ENCODE measurements at regions not wholly inside any gene's neighbourhood (a gene's known extent, or its start where the extent isn't known, plus 50 kb on each side); places are given as distances from the start of the nearest gene placed in this dataset.

GRCh38 chr16:22727285-22728166, 86.4 kb upstream of the HS3ST2 start:
- Histone ChIP-seq H4K91ac (ENCODE audit: low read depth, low read length) (no peak overlapping the region), H3K14ac (ENCODE audit: low read length) (no peak overlapping the region), H3K79me2 (ENCODE audit: control insufficient read depth, insufficient read depth, low read length, poor library complexity) (no peaks in the 10 kb centered on the region), H2BK5ac (ENCODE audit: low read depth, low read length, poor library complexity) (no peak overlapping the region), H3K9ac (ENCODE audit: low read length) (no peak overlapping the region), H3K4me1 (ENCODE audit: control insufficient read depth in 1 of 2, insufficient read depth in 2 of 2, low read length in 2 of 2) (no peaks in the 10 kb centered on the region), H3K23ac (ENCODE audit: low read length) (no peak overlapping the region), H2AK5ac (ENCODE audit: low read length) (no peak overlapping the region), H2AFZ (ENCODE audit: insufficient read depth, low read length, poor library complexity) (no peak overlapping the region), H3K36me3 (ENCODE audit: control insufficient read depth in 1 of 2, insufficient read depth in 2 of 2, low read length in 2 of 2) (no peaks in the 10 kb centered on the region), H3K4me2 (ENCODE audit: low read length) (no peak overlapping the region), H3K27me3 (ENCODE audit: insufficient read depth, low read length) (no peaks in the 10 kb centered on the region), H3K4ac (ENCODE audit: low read depth, low read length) (no peak overlapping the region), H4K12ac (ENCODE audit: low read depth, low read length) (no peak overlapping the region), H3K27ac (ENCODE audit: low read depth, low read length) (no peak overlapping the region), H4K8ac (ENCODE audit: low read depth, low read length) (no peak overlapping the region), H3K79me1 (ENCODE audit: low read length) (no peaks in the 10 kb centered on the region), H2BK120ac (ENCODE audit: insufficient read depth, low read length, poor library complexity) (no peak overlapping the region), H3K18ac (ENCODE audit: low read length) (no peak overlapping the region), H3K4me3 (ENCODE audit: low read depth, low read length) (no peak overlapping the region), H2BK12ac (ENCODE audit: low read length) (no peak overlapping the region), H3K9me3 (ENCODE audit: insufficient read depth, low read depth, low read length) (peaks cover 2% of the 10 kb centered on the region)
- WGBS (ENCODE audit: extremely low coverage, insufficient coverage, insufficient read length), result no CpG with 5 or more reads among the region's 10 CpGs
- no peak for DNase-seq

- no peak overlapping the region for H3K4ac ChIP-seq (ENCODE audit: low read depth, low read length)
- H2AK5ac ChIP-seq (ENCODE audit: low read length), result no peak overlapping the region
- H2BK120ac ChIP-seq (ENCODE audit: insufficient read depth, low read length, poor library complexity), result no peak overlapping the region
- H2AFZ ChIP-seq (ENCODE audit: insufficient read depth, low read length, poor library complexity), result no peak overlapping the region
- H4K8ac ChIP-seq (ENCODE audit: low read depth, low read length), result no peak overlapping the region
- H3K79me2 ChIP-seq (ENCODE audit: control insufficient read depth, insufficient read depth, low read length, poor library complexity), result no peaks in the 10 kb centered on the region
- no peak overlapping the region for H3K9ac ChIP-seq (ENCODE audit: low read length)
- H3K27me3 ChIP-seq (ENCODE audit: insufficient read depth, low read length), result no peaks in the 10 kb centered on the region
- no peak for DNase-seq
- H3K23ac ChIP-seq (ENCODE audit: low read length), result no peak overlapping the region
- H3K18ac ChIP-seq (ENCODE audit: low read length), result no peak overlapping the region
- no peak overlapping the region for H3K4me3 ChIP-seq (ENCODE audit: low read depth, low read length)
- no peaks in the 10 kb centered on the region for H3K36me3 ChIP-seq (ENCODE audit: control insufficient read depth in 1 of 2, insufficient read depth in 2 of 2, low read length in 2 of 2)
- H2BK12ac ChIP-seq (ENCODE audit: low read length), result no peak overlapping the region
- no CpG with 5 or more reads among the region's 4 CpGs for WGBS (ENCODE audit: extremely low coverage, insufficient coverage, insufficient read length)
- H3K27ac ChIP-seq (ENCODE audit: low read depth, low read length), result no peak overlapping the region
- no peak overlapping the region for H2BK5ac ChIP-seq (ENCODE audit: low read depth, low read length, poor library complexity)
- H4K91ac ChIP-seq (ENCODE audit: low read depth, low read length), result no peak overlapping the region
- H3K9me3 ChIP-seq (ENCODE audit: insufficient read depth, low read depth, low read length), result peaks cover 2% of the 10 kb centered on the region
- H3K4me1 ChIP-seq (ENCODE audit: control insufficient read depth in 1 of 2, insufficient read depth in 2 of 2, low read length in 2 of 2), result no peaks in the 10 kb centered on the region
- H4K12ac ChIP-seq (ENCODE audit: low read depth, low read length), result no peak overlapping the region
- H3K4me2 ChIP-seq (ENCODE audit: low read length), result no peak overlapping the region
- no peaks in the 10 kb centered on the region for H3K79me1 ChIP-seq (ENCODE audit: low read length)
- H3K14ac ChIP-seq (ENCODE audit: low read length), result no peak overlapping the region
These were observed 85.7 kb upstream of the HS3ST2 start for GRCh38 chr16:22728167-22728836.

DNA sequence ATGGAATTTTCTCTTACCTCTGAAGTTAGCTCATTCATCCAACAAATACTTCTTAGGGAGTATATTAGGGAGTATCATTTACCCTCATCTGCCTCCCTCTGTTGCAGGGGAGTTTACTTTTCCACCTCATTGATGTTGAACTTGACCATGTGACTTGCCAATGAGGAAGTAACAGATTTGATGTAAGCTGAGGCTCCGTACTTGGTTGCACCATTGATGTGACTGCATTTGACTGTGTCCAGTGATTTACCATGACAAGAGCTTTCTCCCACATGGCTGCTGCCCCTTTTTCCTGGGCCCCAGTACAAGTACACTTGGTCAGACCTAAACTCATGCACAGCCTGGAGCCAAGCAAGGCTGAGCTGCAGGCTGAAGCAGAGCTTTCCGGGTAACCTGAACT, 81.6 kb upstream of the HS3ST2 start:
- Histone ChIP-seq H3K4ac (ENCODE audit: low read depth, low read length) (no peak overlapping the region), H2BK120ac (ENCODE audit: insufficient read depth, low read length, poor library complexity) (no peak overlapping the region), H3K4me2 (ENCODE audit: low read length) (no peak overlapping the region), H3K36me3 (ENCODE audit: control insufficient read depth in 1 of 2, insufficient read depth in 2 of 2, low read length in 2 of 2) (no peaks in the 10 kb centered on the region), H2AFZ (ENCODE audit: insufficient read depth, low read length, poor library complexity) (no peak overlapping the region), H4K12ac (ENCODE audit: low read depth, low read length) (no peak overlapping the region), H2BK5ac (ENCODE audit: low read depth, low read length, poor library complexity) (no peak overlapping the region), H3K18ac (ENCODE audit: low read length) (no peak overlapping the region), H3K79me2 (ENCODE audit: control insufficient read depth, insufficient read depth, low read length, poor library complexity) (no peaks in the 10 kb centered on the region), H2BK12ac (ENCODE audit: low read length) (no peak overlapping the region), H3K14ac (ENCODE audit: low read length) (no peak overlapping the region), H3K9ac (ENCODE audit: low read length) (no peak overlapping the region), H3K4me1 (ENCODE audit: control insufficient read depth in 1 of 2, insufficient read depth in 2 of 2, low read length in 2 of 2) (no peaks in the 10 kb centered on the region), H4K8ac (ENCODE audit: low read depth, low read length) (no peak overlapping the region), H2AK5ac (ENCODE audit: low read length) (no peak overlapping the region), H3K27ac (ENCODE audit: low read depth, low read length) (no peak overlapping the region), H3K9me3 (ENCODE audit: insufficient read depth, low read depth, low read length) (peaks cover 2% of the 10 kb centered on the region), H3K4me3 (ENCODE audit: low read depth, low read length) (no peak overlapping the region), H3K79me1 (ENCODE audit: low read length) (no peaks in the 10 kb centered on the region), H4K91ac (ENCODE audit: low read depth, low read length) (no peak overlapping the region), H3K23ac (ENCODE audit: low read length) (no peak overlapping the region), H3K27me3 (ENCODE audit: insufficient read depth, low read length) (no peaks in the 10 kb centered on the region)
- no CpG with 5 or more reads among the region's 2 CpGs for WGBS (ENCODE audit: extremely low coverage, insufficient coverage, insufficient read length)
- no peak for DNase-seq

DNA sequence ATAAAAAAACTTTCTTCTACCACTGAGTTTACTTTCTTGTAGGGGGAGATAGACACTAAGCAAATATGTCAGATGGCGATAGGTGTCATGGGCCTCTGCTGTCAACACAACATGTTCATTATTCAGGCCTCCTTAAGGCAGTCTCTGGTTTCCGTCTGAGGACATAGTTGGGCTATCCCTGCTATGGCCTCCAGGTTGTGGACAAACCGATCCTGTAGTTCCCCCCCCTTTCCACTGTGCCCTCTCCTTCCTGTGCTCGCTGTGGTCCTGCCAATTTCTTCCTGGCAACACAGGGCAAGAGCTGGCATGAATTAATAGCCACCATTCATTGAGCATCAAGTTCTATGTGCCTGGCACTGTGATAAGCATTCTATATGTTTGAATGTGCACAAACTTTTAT, 81.0 kb upstream of the HS3ST2 start:
- Histone ChIP-seq H3K9me3 (ENCODE audit: insufficient read depth, low read depth, low read length) (peaks cover 2% of the 10 kb centered on the region), H4K8ac (ENCODE audit: low read depth, low read length) (no peak overlapping the region), H3K27ac (ENCODE audit: low read depth, low read length) (no peak overlapping the region), H3K23ac (ENCODE audit: low read length) (no peak overlapping the region), H3K14ac (ENCODE audit: low read length) (no peak overlapping the region), H3K79me2 (ENCODE audit: control insufficient read depth, insufficient read depth, low read length, poor library complexity) (no peaks in the 10 kb centered on the region), H2BK12ac (ENCODE audit: low read length) (no peak overlapping the region), H3K79me1 (ENCODE audit: low read length) (no peaks in the 10 kb centered on the region), H3K36me3 (ENCODE audit: control insufficient read depth in 1 of 2, insufficient read depth in 2 of 2, low read length in 2 of 2) (no peaks in the 10 kb centered on the region), H2BK120ac (ENCODE audit: insufficient read depth, low read length, poor library complexity) (no peak overlapping the region), H3K9ac (ENCODE audit: low read length) (no peak overlapping the region), H3K4me2 (ENCODE audit: low read length) (no peak overlapping the region), H2AK5ac (ENCODE audit: low read length) (no peak overlapping the region), H4K91ac (ENCODE audit: low read depth, low read length) (no peak overlapping the region), H3K4me3 (ENCODE audit: low read depth, low read length) (no peak overlapping the region), H3K18ac (ENCODE audit: low read length) (no peak overlapping the region), H3K4ac (ENCODE audit: low read depth, low read length) (no peak overlapping the region), H3K27me3 (ENCODE audit: insufficient read depth, low read length) (no peaks in the 10 kb centered on the region), H2AFZ (ENCODE audit: insufficient read depth, low read length, poor library complexity) (no peak overlapping the region), H2BK5ac (ENCODE audit: low read depth, low read length, poor library complexity) (no peak overlapping the region), H4K12ac (ENCODE audit: low read depth, low read length) (no peak overlapping the region), H3K4me1 (ENCODE audit: control insufficient read depth in 1 of 2, insufficient read depth in 2 of 2, low read length in 2 of 2) (no peaks in the 10 kb centered on the region)
- WGBS (ENCODE audit: extremely low coverage, insufficient coverage, insufficient read length), result no CpG with 5 or more reads among the region's 4 CpGs
- no peak for DNase-seq
